ENCODE measurements at regions not wholly inside any gene's neighbourhood (a gene's known extent, or its start where the extent isn't known, plus 50 kb on each side); places are given as distances from the start of the nearest gene placed in this dataset.

GRCh38 chr4:110294165-110294564 is 95.8 kb upstream of the ELOVL6 start:
- H3K27me3 ChIP-seq (ENCODE audit: control insufficient read depth, insufficient read depth, low read length): no peaks in the 10 kb centered on the region

GRCh38 chr4:110292994-110293744 is 94.8 kb upstream of the ELOVL6 start:
- FAIRE-seq: no peak
- TF ChIP-seq CTCF (IDR thresholded peaks at IDR 0.05; ENCODE audit: borderline replicate concordance, extremely low read depth, insufficient read depth): no peak
- no peaks in the 10 kb centered on the region for H3K27me3 ChIP-seq (ENCODE audit: control insufficient read depth, insufficient read depth, low read length)
- H3K27ac ChIP-seq (ENCODE audit: low read depth in 2 of 2, low read length in 2 of 2): no peak overlapping the region
- no peak for DNase-seq
- H3K9me3 ChIP-seq (ENCODE audit: control insufficient read depth in 2 of 3, insufficient read depth in 1 of 3, low read length in 3 of 3): no peaks in the 10 kb centered on the region
- no peaks in the 10 kb centered on the region for H3K4me1 ChIP-seq (ENCODE audit: control insufficient read depth in 2 of 3, insufficient read depth in 2 of 3, low read depth in 1 of 3, low read length in 3 of 3)
- H3K36me3 ChIP-seq (ENCODE audit: control insufficient read depth in 2 of 3, insufficient read depth in 3 of 3, low read length in 3 of 3): no peaks in the 10 kb centered on the region
- no peak overlapping the region for H3K4me3 ChIP-seq (ENCODE audit: low read length in 3 of 3)
- no peak overlapping the region for H3K9ac ChIP-seq (ENCODE audit: low read length in 3 of 3)
- intact Hi-C loops (cut with DNase I): no loop called here

More at GRCh38 chr4:110294165-110294564, 95.8 kb upstream of the ELOVL6 start:
- no peaks in the 10 kb centered on the region for H3K4me1 ChIP-seq (ENCODE audit: control insufficient read depth in 2 of 3, insufficient read depth in 2 of 3, low read depth in 1 of 3, low read length in 3 of 3)
- TF ChIP-seq CTCF (IDR thresholded peaks at IDR 0.05; ENCODE audit: borderline replicate concordance, extremely low read depth, insufficient read depth): no peak
- H3K9me3 ChIP-seq (ENCODE audit: control insufficient read depth in 2 of 3, insufficient read depth in 1 of 3, low read length in 3 of 3): no peaks in the 10 kb centered on the region
- H3K36me3 ChIP-seq (ENCODE audit: control insufficient read depth in 2 of 3, insufficient read depth in 3 of 3, low read length in 3 of 3): no peaks in the 10 kb centered on the region
- H3K27ac ChIP-seq (ENCODE audit: low read depth in 2 of 2, low read length in 2 of 2): no peak overlapping the region
- no peak overlapping the region for H3K9ac ChIP-seq (ENCODE audit: low read length in 3 of 3)
- no peak for FAIRE-seq
- intact Hi-C loops (cut with DNase I): no loop called here
- H3K4me3 ChIP-seq (ENCODE audit: low read length in 3 of 3): no peak overlapping the region
- no peak for DNase-seq

- DNase-seq (no peak), FAIRE-seq (no peak)
- intact Hi-C loops (cut with DNase I): no loop called here
- H3K9me3 ChIP-seq (ENCODE audit: control insufficient read depth in 2 of 3, insufficient read depth in 1 of 3, low read length in 3 of 3): no peaks in the 10 kb centered on the region
- TF ChIP-seq CTCF (IDR thresholded peaks at IDR 0.05; ENCODE audit: borderline replicate concordance, extremely low read depth, insufficient read depth): no peak
- H3K36me3 ChIP-seq (ENCODE audit: control insufficient read depth in 2 of 3, insufficient read depth in 3 of 3, low read length in 3 of 3): no peaks in the 10 kb centered on the region
- no peak overlapping the region for H3K27ac ChIP-seq (ENCODE audit: low read depth in 2 of 2, low read length in 2 of 2)
- H3K27me3 ChIP-seq (ENCODE audit: control insufficient read depth, insufficient read depth, low read length): no peaks in the 10 kb centered on the region
- no peak overlapping the region for H3K9ac ChIP-seq (ENCODE audit: low read length in 3 of 3)
- no peaks in the 10 kb centered on the region for H3K4me1 ChIP-seq (ENCODE audit: control insufficient read depth in 2 of 3, insufficient read depth in 2 of 3, low read depth in 1 of 3, low read length in 3 of 3)
- H3K4me3 ChIP-seq (ENCODE audit: low read length in 3 of 3): no peak overlapping the region
Observed at GRCh38 chr4:110290511-110290910, 92.1 kb upstream of the ELOVL6 start.

Measured in kidney (tissue), 13 donors.